Liver (tissue), 7 donors: ENCODE measurements at regions not wholly inside any gene's neighbourhood (a gene's known extent, or its start where the extent isn't known, plus 50 kb on each side); places are given as distances from the start of the nearest gene placed in this dataset.
A peak's percentile ranks its signal among the peaks of the same experiment; 100 is the strongest.

Experiments
- DNase-seq: peaks from one replicate; pipeline ENCODE4 v3.0.0-alpha.2; 2017; ENCODE audit warnings: low spot score
- H3K27ac ChIP-seq, 2 donors: one replicate each; pipeline ENCODE4 v1.7.0; 2013; ENCODE audit warnings: inconsistent platforms in 2 of 2, low read length in 2 of 2, control low read depth in 1 of 2, low read depth in 1 of 2, mild to moderate bottlenecking in 1 of 2
- H3K27me3 ChIP-seq, 4 donors: one replicate each; pipeline versions ENCODE4 v1.6.1 to v1.7.0; 2013; ENCODE audit warnings: low read length in 3 of 4, inconsistent platforms in 1 of 4, mild to moderate bottlenecking in 1 of 4, moderate library complexity in 1 of 4; ENCODE audit not compliant: control insufficient read depth in 4 of 4, insufficient read depth in 4 of 4
- H3K36me3 ChIP-seq, 4 donors: one replicate each; pipeline versions ENCODE4 v1.6.1 to v1.7.0; 2013; ENCODE audit warnings: low read length in 3 of 4, mild to moderate bottlenecking in 3 of 4, low read depth in 1 of 4, moderate library complexity in 1 of 4; ENCODE audit not compliant: control insufficient read depth in 4 of 4, insufficient read depth in 3 of 4
- H3K4me1 ChIP-seq, 4 donors: one replicate each; pipeline versions ENCODE4 v1.6.1 to v1.7.0; 2013; ENCODE audit warnings: low read length in 3 of 4, mild to moderate bottlenecking in 3 of 4, moderate library complexity in 1 of 4; ENCODE audit not compliant: control insufficient read depth in 4 of 4, insufficient read depth in 4 of 4
- H3K4me3 ChIP-seq, 3 donors: one replicate each; pipeline versions ENCODE4 v1.6.1 to v1.7.0; 2013; ENCODE audit warnings: low read length in 3 of 3, control low read depth in 1 of 3, low read depth in 1 of 3, mild to moderate bottlenecking in 1 of 3
- H3K9ac ChIP-seq, 2 donors: one replicate each; pipeline ENCODE4 v1.7.0; 2013; ENCODE audit warnings: low read length in 2 of 2, mild to moderate bottlenecking in 2 of 2, moderate library complexity in 2 of 2, control low read depth in 1 of 2, low read depth in 1 of 2
- H3K9me3 ChIP-seq, 4 donors: one replicate each; pipeline versions ENCODE4 v1.6.1 to v1.7.0; 2013; ENCODE audit warnings: low read length in 3 of 4; ENCODE audit not compliant: control insufficient read depth in 4 of 4
- EGR1 ChIP-seq, 2 donors: IDR thresholded peaks; 2 replicates each; pipeline ENCODE4 v1.6.1; 2016 to 2018; ENCODE audit warnings: antibody characterized with exemption in 2 of 2, low read depth in 2 of 2
- FOXA1 ChIP-seq: IDR thresholded peaks from 2 replicates; pipeline ENCODE4 v1.6.1; 2016; ENCODE audit warnings: antibody characterized with exemption
- HNF4A ChIP-seq, 2 donors: conservative IDR thresholded peaks; 2 replicates each; pipeline ENCODE4 v1.6.1; 2016; ENCODE audit warnings: antibody characterized with exemption in 2 of 2, mild to moderate bottlenecking in 2 of 2
- HNF4G ChIP-seq: IDR thresholded peaks from 2 replicates; pipeline ENCODE4 v1.6.1; 2016; ENCODE audit warnings: antibody characterized with exemption
- RAD21 ChIP-seq, 2 donors: IDR thresholded peaks; 2 replicates each; pipeline ENCODE4 v1.6.1; 2016; ENCODE audit warnings: antibody characterized with exemption in 2 of 2, mild to moderate bottlenecking in 2 of 2
- RXRA ChIP-seq, 2 donors: IDR thresholded peaks; 2 replicates each; pipeline ENCODE4 v1.6.1; 2017 to 2018; ENCODE audit warnings: antibody characterized with exemption in 2 of 2, mild to moderate bottlenecking in 1 of 2
- SP1 ChIP-seq: IDR thresholded peaks from 2 replicates; pipeline ENCODE4 v1.6.1; 2018; ENCODE audit warnings: antibody characterized with exemption, mild to moderate bottlenecking
- YY1 ChIP-seq: IDR thresholded peaks from 2 replicates; pipeline ENCODE4 v1.6.1; 2016; ENCODE audit warnings: antibody characterized with exemption, mild to moderate bottlenecking
- WGBS: extraction: QIAGEN DNeasy Blood & Tissue Kit; methylation state at CpG from one replicate; pipeline ENCODE4 v1.1.7; 2013; 5-methylcytosine and 5-hydroxymethylcytosine counted together
- TF ChIP-seq, protein P1 (sequence below): IDR thresholded peaks from 2 replicates; pipeline ENCODE4 v1.6.1; 2016; ENCODE audit warnings: antibody characterized with exemption
- TF ChIP-seq, protein P2 (sequence below): IDR thresholded peaks from 2 replicates; pipeline ENCODE4 v1.6.1; 2016; ENCODE audit warnings: antibody characterized with exemption
- donor health status: healthy.
- donor health status: healthy.
- donor health status: healthy.
- donor health status: healthy.

DNA sequence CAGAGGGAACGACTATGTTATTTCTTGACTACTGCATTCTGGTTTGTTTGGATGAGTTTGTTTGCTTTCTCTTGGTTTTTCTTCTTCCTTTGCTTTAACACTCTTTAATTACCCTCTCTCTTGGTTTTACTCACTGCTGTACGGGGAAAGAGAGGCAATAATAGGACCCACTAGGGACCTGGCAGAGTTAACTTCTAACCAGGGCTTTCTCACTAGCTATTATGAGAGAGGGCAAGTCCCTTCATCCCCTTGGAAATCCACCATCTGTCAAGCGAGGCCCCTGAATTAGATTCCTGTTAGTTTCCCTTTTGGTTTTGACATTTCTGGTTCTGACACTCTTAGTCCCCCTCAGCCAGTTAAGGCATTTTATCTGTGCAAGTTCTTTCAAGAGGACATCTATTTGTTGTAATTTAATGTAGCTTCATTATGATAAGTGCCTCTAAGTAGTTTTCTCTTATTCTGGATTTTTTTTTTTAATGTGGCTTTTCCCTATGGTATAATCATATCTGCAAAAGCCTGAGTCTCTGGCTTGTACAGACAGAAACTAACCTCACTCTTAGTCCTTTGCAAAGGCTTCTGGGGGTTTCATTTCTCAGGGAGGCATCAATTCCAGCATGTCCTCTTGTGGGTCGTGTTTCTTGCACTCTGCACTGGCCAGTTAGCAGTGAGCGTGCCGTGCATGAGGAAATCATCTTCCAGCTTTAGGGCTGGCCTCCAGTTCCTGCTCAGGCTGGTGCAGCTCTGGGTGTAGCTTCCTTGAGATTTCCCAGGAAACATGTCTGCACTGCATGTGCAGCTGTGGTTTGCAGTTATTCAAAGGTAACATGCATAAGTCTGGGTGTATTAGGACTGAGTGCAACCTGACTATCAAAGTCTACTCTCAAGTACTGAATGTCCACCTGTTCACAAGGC, 221.3 kb downstream of the STIM2 start:
- TF ChIP-seq, protein P1, sequence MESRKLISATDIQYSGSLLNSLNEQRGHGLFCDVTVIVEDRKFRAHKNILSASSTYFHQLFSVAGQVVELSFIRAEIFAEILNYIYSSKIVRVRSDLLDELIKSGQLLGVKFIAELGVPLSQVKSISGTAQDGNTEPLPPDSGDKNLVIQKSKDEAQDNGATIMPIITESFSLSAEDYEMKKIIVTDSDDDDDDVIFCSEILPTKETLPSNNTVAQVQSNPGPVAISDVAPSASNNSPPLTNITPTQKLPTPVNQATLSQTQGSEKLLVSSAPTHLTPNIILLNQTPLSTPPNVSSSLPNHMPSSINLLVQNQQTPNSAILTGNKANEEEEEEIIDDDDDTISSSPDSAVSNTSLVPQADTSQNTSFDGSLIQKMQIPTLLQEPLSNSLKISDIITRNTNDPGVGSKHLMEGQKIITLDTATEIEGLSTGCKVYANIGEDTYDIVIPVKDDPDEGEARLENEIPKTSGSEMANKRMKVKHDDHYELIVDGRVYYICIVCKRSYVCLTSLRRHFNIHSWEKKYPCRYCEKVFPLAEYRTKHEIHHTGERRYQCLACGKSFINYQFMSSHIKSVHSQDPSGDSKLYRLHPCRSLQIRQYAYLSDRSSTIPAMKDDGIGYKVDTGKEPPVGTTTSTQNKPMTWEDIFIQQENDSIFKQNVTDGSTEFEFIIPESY, result no peak
- TF ChIP-seq SP1 (no peak), RAD21 (IDR thresholded peaks at IDR 0.05) (no peak), RXRA (IDR thresholded peaks at IDR 0.05) (no peak), FOXA1 (no peak)
- H3K36me3 ChIP-seq, result no peaks in the 10 kb centered on the region
- no peak overlapping the region for H3K9ac ChIP-seq
- DNase-seq, result no peak
- H3K27ac ChIP-seq, result no peak overlapping the region
- peaks cover 0 to 2% (median 0%) of the 10 kb centered on the region in 4 donors for H3K9me3 ChIP-seq
- 55% methylated on average over 6 of the region's 6 CpGs for WGBS
- peaks cover 0 to 17% (median 6%) of the 10 kb centered on the region in 4 donors for H3K27me3 ChIP-seq
- peaks cover 0 to 7% (median 5%) of the 10 kb centered on the region in 4 donors for H3K4me1 ChIP-seq
- no peak overlapping the region for H3K4me3 ChIP-seq

DNA sequence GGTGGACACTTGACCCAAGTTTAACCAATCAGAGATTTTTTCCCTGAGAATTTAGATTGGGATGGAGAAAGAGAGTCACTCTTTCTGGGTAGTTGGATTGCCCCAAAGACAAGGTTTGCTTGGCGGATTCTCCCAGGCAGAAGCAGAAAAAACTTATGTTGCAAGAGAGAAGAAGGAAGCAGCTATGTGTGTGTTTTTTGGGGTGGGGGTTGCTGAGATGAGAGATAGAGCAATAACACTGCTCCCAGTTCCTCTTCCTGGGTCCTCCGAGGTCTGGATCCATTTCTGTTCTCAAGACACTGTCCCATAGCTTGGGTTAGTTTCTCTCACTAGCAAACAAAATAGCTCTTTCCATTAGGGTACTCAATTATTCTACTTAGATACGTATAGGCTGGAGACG, 222.1 kb downstream of the STIM2 start:
- no peak for TF ChIP-seq HNF4G
- no peak for TF ChIP-seq YY1
- TF ChIP-seq, protein P2, sequence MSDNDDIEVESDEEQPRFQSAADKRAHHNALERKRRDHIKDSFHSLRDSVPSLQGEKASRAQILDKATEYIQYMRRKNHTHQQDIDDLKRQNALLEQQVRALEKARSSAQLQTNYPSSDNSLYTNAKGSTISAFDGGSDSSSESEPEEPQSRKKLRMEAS, result no peak
- TF ChIP-seq EGR1 (IDR thresholded peaks at IDR 0.05; ENCODE audit: low read depth in 2 of 2), result no peak
- 80% methylated on average over 4 of the region's 4 CpGs for WGBS
- no peak for DNase-seq
- H3K36me3 ChIP-seq, result no peaks in the 10 kb centered on the region
- H3K4me3 ChIP-seq, result no peak overlapping the region
- peaks cover 0 to 2% (median 0%) of the 10 kb centered on the region in 4 donors for H3K9me3 ChIP-seq
- H3K27ac ChIP-seq, result no peak overlapping the region
- H3K9ac ChIP-seq, result no peak overlapping the region
- H3K27me3 ChIP-seq, result peaks cover 0 to 17% (median 6%) of the 10 kb centered on the region in 4 donors
- H3K4me1 ChIP-seq, result peaks cover 0 to 7% (median 5%) of the 10 kb centered on the region in 4 donors

DNA sequence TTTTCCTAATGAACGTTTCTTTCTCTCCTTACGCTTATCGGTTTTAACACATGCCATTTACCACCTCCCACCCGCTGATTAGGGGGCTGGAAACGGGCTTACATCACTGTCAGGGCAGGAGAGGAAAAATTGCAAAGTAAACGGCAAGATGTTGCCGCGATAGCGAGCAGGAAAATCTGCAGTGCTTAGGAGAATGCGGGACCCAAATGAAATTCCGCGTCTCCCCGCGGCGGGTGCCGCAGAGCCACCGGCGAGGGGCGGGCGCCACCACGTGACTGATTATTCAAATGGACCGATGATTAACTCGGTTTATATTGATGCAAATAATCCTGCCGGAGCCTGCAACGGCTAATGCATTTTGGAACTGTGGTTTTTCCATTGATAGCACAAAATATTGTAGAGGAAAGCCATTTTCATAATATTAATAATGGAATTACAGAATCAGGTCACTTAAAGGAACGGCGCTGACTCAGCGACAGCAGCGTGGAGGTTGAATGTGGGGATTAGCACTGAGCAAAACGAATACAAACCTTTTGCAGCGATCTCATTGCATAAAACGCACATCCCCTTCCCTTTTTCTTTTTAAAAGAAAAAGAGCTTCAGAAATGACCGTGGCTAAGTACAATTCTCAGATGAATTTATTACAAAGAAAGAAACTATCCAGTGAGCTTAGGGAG, 224.2 kb downstream of the STIM2 start:
- Histone ChIP-seq H3K27me3 (peaks cover 0 to 17% (median 6%) of the 10 kb centered on the region in 4 donors), H3K36me3 (no peaks in the 10 kb centered on the region), H3K27ac (no peak overlapping the region), H3K9ac (no peak overlapping the region), H3K9me3 (peaks cover 0 to 2% (median 0%) of the 10 kb centered on the region in 4 donors), H3K4me1 (peaks cover 0 to 7% (median 5%) of the 10 kb centered on the region in 4 donors), H3K4me3 (peak overlapping the region in 1 of 3 donors; percentile 18)
- peak; percentile 45 for DNase-seq
- peak in 1 of 2 donors; percentile 22 for TF ChIP-seq RAD21 (IDR thresholded peaks at IDR 0.05)
- TF ChIP-seq HNF4A (conservative IDR thresholded peaks at IDR 0.05), result no peak
- TF ChIP-seq, protein P1, result no peak
- TF ChIP-seq EGR1 (IDR thresholded peaks at IDR 0.05; ENCODE audit: low read depth in 2 of 2), result no peak
- 4% methylated on average over 33 of the region's 33 CpGs for WGBS
